HG02571 (cell line): ENCODE measurements at regions not wholly inside any gene's neighbourhood (a gene's known extent, or its start where the extent isn't known, plus 50 kb on each side); places are given as distances from the start of the nearest gene placed in this dataset.
"Not testable (repeated sequence)": the region's sequence is repeated elsewhere in the genome, so short reads cannot be mapped to it uniquely, and the experiment has no call there.

Source experiments
- ATAC-seq: cut with Tn5 transposase; IDR thresholded peaks from one replicate; pipeline ENCODE4 v1.9.1; 2021; ENCODE audit warnings: mild to moderate bottlenecking, moderate library complexity; ENCODE audit not compliant: unreplicated experiment

DNA sequence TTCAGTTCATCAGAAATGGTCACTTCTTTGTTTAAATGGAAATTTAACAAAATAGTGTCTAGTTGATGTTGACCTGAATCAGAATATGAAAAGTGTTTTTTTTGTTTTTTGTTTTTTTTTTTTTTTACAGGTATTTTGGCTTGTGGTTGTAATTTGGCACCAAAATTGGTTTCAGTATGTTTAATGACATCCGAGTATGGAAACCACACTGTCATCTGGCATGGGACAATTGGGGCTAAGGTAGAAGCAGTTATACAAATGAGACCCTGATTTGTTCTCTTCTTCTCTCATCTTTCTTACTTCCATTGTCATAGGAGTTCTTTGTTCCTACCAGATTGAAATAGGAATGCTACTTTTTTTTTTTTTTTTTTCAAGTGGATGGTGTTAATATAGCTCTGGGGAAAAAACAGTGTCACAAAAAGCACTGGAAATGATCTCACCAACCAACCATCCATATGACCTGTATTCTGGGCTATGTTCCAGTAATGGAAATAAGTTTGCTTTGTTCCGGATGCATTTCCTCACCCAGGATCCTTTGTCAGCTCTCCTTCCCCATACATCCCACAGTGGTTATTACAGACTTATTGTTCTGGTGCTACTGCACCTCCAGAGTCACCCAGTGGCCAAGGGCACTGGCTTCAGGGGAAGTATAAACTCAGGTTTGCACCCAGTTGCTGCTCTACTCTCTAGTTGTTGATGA lies 95.8 kb downstream of the ATXN3L start:
- ATAC-seq = no peak

- no peak for ATAC-seq
These were observed 98.9 kb downstream of the ATXN3L start for GRCh38 chrX:13220916-13221315.

- no peak for ATAC-seq
These were observed 99.7 kb downstream of the ATXN3L start for GRCh38 chrX:13219991-13220764.

DNA sequence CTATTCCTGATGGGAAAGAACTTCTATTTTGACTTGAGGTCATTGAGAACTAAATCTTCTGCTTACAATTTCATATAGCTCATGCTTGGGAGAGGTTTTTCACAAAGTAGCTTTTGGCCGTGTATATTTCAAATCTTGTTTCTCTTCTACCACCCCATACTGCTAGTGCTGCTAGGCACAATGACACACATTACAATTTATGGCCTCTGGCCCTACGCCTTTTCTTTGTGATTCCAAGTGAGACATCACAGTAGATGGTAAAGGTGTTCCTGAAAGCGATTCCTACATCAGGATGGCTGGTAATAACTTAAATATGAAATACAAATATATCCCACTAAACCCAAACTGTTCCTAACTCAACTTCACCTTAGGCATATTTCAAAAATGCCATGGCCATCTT lies 101.1 kb downstream of the ATXN3L start:
- no peak for ATAC-seq

- ATAC-seq = no peak
These were observed 103.7 kb downstream of the ATXN3L start for GRCh38 chrX:13216139-13216538.

- no peak for ATAC-seq
These were observed 104.1 kb downstream of the ATXN3L start for GRCh38 chrX:13215729-13216128.

- no peak for ATAC-seq
These were observed 107.6 kb downstream of the ATXN3L start for GRCh38 chrX:13212191-13212651.

DNA sequence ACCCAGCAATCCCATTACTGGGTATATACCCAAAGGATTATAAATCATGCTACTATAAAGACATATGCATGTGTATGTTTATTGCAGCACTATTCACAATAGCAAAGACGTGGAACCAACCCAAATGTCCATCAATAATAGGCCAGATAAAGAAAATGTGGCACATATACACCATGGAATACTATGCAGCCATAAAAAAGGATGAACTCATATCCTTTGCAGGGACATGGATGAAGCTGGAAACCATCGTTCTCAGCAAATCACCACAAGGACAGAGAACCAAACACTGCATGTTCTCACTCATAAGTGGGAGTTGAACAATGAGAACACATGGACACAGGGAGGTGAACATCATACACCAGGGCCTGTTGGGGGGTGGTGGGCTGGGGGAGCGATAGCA lies 109.7 kb downstream of the ATXN3L start:
- not testable (repeated sequence) for ATAC-seq

DNA sequence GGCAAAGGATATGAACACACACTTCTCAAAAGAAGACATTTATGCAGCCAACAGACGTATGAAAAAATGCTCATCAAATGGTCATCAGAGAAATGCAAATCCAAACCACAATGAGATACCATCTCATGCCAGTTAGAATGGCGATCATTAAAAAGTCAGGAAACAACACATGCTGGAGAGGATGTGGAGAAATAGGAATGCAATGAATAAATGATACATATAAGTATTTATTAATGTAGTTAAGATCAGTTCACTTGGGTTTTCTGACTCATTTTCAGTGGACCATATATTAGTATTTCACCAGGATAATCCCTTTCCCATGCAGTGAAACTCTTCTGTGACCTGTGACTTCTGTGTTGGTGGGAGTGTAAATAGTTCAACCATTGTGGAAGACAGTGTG lies 110.1 kb downstream of the ATXN3L start:
- not testable (repeated sequence) for ATAC-seq

GRCh38 chrX:13208281-13208935 lies 111.4 kb downstream of the ATXN3L start:
- no peak for ATAC-seq

GRCh38 chrX:13203271-13203670 lies 116.6 kb downstream of the ATXN3L start:
- no peak for ATAC-seq

DNA sequence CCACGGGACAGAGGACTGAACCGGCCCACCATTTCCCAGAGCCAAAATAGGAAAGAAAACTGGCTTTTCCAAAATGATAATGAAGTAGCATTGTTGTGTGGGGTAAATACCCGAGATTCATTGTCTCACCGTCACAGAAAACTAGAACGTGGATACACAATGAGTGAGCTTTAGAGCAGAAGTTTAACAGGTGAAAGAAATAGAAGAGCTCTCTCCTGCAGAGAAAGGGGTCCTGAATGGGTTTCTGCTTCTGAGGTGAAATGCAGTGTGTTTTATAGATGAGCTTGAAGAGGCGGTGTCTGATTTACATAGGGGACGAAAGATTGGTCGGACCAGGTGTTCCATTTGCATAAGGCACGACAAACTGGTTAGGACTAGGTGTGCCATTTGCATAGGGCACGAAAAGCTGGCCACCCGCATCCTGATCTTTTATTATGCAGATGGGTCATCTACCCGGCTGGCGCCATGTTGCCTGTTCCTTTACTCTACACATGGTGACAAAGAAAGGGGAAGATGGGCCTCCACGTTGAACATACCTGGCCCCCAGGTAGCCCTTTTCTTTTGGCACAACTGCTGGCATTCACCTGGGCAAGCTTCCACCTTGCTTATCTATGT lies 118.1 kb downstream of the ATXN3L start:
- ATAC-seq = no peak

GRCh38 chrX:13200398-13200797 lies 119.5 kb downstream of the ATXN3L start:
- no peak for ATAC-seq

DNA sequence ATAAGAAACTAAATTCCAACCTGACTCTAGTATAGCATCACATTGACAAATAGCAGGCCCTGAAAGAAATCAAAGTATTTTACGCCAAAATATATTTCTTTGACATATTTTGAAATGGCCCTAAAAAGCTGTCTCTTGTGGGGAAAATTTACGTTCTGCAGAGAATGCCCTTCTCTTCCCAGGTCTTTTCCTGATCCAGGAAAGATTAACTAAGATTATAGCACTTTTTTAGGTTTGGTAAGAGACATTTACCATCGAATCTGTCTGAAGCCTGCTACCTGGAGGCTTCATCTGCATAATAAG lies 121.1 kb downstream of the ATXN3L start:
- ATAC-seq = no peak

GRCh38 chrX:13198056-13198761 lies 121.6 kb downstream of the ATXN3L start:
- ATAC-seq = no peak

- ATAC-seq = no peak
These were observed 123.1 kb downstream of the ATXN3L start for GRCh38 chrX:13196782-13197181.

GRCh38 chrX:13195340-13195739 lies 124.5 kb downstream of the ATXN3L start:
- no peak for ATAC-seq

DNA sequence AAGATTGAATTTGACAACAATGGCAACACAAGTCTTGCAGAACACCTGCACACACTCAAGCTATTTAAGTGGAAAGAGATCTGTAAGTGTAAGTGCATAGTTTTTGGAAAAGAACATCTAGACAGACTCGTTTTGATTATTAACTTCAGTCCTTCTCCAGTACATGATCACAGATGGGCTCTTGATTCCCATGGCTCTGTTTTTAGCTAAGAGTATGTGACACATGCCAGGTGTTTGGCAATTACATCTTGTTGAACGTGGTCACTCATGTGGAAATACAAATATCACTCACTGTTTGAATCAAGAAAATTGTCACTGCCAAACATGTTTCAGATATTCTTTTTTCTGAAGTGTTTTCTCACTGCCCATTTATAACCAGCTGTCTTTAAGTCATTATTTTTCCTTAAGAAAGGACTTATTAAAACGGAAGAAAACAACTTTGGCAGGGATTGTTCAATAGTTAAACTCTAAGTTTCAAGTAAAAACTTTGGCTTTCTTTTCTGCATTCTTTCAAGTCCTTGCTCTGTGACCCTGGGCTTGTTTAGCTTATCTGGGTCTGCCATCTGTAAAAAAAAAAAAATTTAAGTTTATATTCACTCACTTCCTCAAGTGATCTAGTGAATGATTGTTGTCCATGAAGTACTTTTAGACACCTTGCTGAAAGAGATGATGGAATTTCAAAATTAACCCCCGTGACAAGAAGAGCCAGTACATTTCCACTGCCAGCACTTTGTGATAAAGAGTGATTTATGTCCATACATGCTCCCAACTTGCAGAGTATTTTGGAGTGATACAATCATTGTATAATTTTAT lies 125.4 kb downstream of the ATXN3L start:
- ATAC-seq = no peak

GRCh38 chrX:13190051-13190450 lies 129.8 kb downstream of the ATXN3L start:
- no peak for ATAC-seq

- no peak for ATAC-seq
These were observed 130.5 kb downstream of the ATXN3L start for GRCh38 chrX:13189380-13189779.
